GM23338 (cell line): ENCODE measurements at regions not wholly inside any gene's neighbourhood (a gene's known extent, or its start where the extent isn't known, plus 50 kb on each side); places are given as distances from the start of the nearest gene placed in this dataset.

Experiments used
- CREB1 ChIP-seq: fragments of 250-450 bp; sonication (Bioruptor Pico); IDR thresholded peaks from 2 replicates; pipeline ENCODE4 v1.5.0; 2020; ENCODE audit warnings: low read depth, mild to moderate bottlenecking, moderate library complexity
- CTCF ChIP-seq, 2 experiments: fragments of 200-600 bp in 1 of 2; sonication (generic) in 1 of 2; conservative IDR thresholded peaks; 2 replicates each; pipeline versions ENCODE4 v1.5.1 to v1.6.1; 2016 to 2017; ENCODE audit warnings: antibody characterized with exemption in 2 of 2, low read depth in 2 of 2, mild to moderate bottlenecking in 2 of 2, moderate library complexity in 1 of 2
- REST ChIP-seq: IDR thresholded peaks from one replicate; pipeline ENCODE4 v1.6.1; 2018; ENCODE audit warnings: antibody characterized with exemption; ENCODE audit not compliant: unreplicated experiment

- no peak for TF ChIP-seq CTCF (conservative IDR thresholded peaks at IDR 0.05; ENCODE audit: low read depth in 2 of 2)
- TF ChIP-seq CREB1 (CRISPR knock-in tag), result no peak
- TF ChIP-seq REST, result no peak
These were observed 103.2 kb upstream of the CTBP2 start for GRCh38 chr10:125263551-125263950.
